ENCODE measurements at regions not wholly inside any gene's neighbourhood (a gene's known extent, or its start where the extent isn't known, plus 50 kb on each side); places are given as distances from the start of the nearest gene placed in this dataset.
"Not testable (repeated sequence)": the region's sequence is repeated elsewhere in the genome, so short reads cannot be mapped to it uniquely, and the experiment has no call there.

DNA sequence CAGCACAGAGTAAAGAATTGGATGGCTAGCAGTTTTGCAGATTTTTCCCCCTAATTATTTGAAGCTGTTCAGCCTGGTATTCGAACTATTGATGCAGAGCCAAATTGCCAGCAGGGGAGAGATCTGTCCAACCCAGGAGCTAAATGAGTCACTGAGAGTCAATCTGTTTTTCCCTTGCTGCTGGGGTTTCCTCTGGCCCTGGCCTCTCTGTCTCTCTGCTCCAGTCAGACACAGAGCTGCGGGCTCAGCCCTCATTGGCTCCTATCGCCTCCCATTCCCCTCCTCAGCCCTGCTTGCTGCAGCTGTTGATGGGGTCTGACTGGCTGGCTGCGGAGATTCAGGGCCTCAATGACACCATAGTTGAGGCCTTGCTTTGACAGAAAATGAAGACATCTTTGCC lies 284.9 kb upstream of the NOTCH2NLA start:
- TF ChIP-seq, protein P1, sequence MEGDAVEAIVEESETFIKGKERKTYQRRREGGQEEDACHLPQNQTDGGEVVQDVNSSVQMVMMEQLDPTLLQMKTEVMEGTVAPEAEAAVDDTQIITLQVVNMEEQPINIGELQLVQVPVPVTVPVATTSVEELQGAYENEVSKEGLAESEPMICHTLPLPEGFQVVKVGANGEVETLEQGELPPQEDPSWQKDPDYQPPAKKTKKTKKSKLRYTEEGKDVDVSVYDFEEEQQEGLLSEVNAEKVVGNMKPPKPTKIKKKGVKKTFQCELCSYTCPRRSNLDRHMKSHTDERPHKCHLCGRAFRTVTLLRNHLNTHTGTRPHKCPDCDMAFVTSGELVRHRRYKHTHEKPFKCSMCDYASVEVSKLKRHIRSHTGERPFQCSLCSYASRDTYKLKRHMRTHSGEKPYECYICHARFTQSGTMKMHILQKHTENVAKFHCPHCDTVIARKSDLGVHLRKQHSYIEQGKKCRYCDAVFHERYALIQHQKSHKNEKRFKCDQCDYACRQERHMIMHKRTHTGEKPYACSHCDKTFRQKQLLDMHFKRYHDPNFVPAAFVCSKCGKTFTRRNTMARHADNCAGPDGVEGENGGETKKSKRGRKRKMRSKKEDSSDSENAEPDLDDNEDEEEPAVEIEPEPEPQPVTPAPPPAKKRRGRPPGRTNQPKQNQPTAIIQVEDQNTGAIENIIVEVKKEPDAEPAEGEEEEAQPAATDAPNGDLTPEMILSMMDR (IDR thresholded peaks at IDR 0.05): not testable (repeated sequence)
- TF ChIP-seq, protein P2, sequence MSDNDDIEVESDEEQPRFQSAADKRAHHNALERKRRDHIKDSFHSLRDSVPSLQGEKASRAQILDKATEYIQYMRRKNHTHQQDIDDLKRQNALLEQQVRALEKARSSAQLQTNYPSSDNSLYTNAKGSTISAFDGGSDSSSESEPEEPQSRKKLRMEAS (IDR thresholded peaks at IDR 0.05): not testable (repeated sequence)
- TF ChIP-seq HDAC2 (IDR thresholded peaks at IDR 0.05); MAFK (IDR thresholded peaks at IDR 0.05; ENCODE audit: partially characterized antibody): not testable (repeated sequence)

All from A549 (cell line).